ENCODE measurements at regions not wholly inside any gene's neighbourhood (a gene's known extent, or its start where the extent isn't known, plus 50 kb on each side); places are given as distances from the start of the nearest gene placed in this dataset.

DNA sequence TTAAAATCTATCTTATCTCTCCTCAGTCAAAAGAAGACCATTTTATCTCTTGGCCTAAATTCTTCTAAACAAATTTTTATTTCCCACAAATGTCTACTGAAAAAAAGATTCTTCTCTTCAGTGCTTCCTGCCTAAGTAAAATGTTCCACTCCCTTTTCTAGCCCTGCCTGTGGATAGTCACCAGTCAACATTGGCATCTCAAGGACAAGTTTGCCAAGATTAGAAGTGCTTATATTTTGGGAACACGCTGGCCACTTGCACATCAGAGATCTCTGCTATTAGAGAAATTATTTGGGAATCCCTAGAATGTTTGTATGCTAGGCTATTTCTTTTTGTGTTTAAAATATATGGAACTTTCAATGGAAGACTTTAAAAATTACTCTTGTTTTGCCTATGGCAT, 758.2 kb upstream of the CDH7 start:
- no peaks in the 10 kb centered on the region for H3K79me2 ChIP-seq (ENCODE audit: insufficient read depth, low read length)
- H3K27me3 ChIP-seq (ENCODE audit: low read length) = no peaks in the 10 kb centered on the region
- H3K9me3 ChIP-seq (ENCODE audit: insufficient read depth, low read length) = no peaks in the 10 kb centered on the region
- H3K4me2 ChIP-seq (ENCODE audit: low read depth, low read length, poor library complexity, severe bottlenecking) = no peak overlapping the region
- H3F3A ChIP-seq (ENCODE audit: insufficient read depth) = no peaks in the 10 kb centered on the region
- no peak overlapping the region for H3K4me3 ChIP-seq (ENCODE audit: insufficient read depth, low read length, poor library complexity, severe bottlenecking)
- H3K9ac ChIP-seq (ENCODE audit: low read length) = no peak overlapping the region
- no peaks in the 10 kb centered on the region for H3K36me3 ChIP-seq (ENCODE audit: low read length)
- no peak overlapping the region for H2AFZ ChIP-seq (ENCODE audit: low read depth, low read length, severe bottlenecking)
- TF ChIP-seq EZH2phosphoT487 (conservative IDR thresholded peaks at IDR 0.05; ENCODE audit: low read length) = no peak
- TF ChIP-seq CTCF (IDR thresholded peaks at IDR 0.05; ENCODE audit: insufficient read depth, low read length, poor library complexity, severe bottlenecking) = no peak
- H3K9me2 ChIP-seq (replicated peaks; ENCODE audit: insufficient read depth, low read length) = no peaks in the 10 kb centered on the region
- H3K27ac ChIP-seq (ENCODE audit: low read depth, low read length) = no peak overlapping the region
- H4K20me1 ChIP-seq (ENCODE audit: low read depth, low read length) = no peaks in the 10 kb centered on the region

DNA sequence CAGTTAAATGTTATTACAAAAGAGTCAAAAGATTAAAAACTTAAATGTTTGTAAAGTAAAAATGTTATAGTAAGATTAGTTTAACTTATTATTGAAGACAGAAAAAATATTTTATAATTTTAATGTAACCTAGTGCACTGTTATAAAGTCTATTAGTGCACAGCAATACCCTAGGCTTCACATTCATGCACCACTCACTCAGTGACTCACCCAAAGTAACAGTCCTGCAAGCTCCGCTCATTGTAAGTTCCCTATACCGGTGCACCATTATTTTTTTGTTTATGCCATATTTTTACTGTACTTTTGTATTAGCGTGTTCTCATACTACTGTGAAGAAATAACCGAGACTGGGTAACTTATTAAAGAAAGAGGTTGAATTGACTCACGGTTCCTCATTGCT, 759.7 kb upstream of the CDH7 start:
- TF ChIP-seq EZH2phosphoT487 (conservative IDR thresholded peaks at IDR 0.05; ENCODE audit: low read length) (no peak), CTCF (IDR thresholded peaks at IDR 0.05; ENCODE audit: insufficient read depth, low read length, poor library complexity, severe bottlenecking) (no peak)
- no peak overlapping the region for H3K4me3 ChIP-seq (ENCODE audit: insufficient read depth, low read length, poor library complexity, severe bottlenecking)
- H3K9me3 ChIP-seq (ENCODE audit: insufficient read depth, low read length) = no peaks in the 10 kb centered on the region
- no peaks in the 10 kb centered on the region for H3F3A ChIP-seq (ENCODE audit: insufficient read depth)
- no peaks in the 10 kb centered on the region for H3K79me2 ChIP-seq (ENCODE audit: insufficient read depth, low read length)
- H3K9me2 ChIP-seq (replicated peaks; ENCODE audit: insufficient read depth, low read length) = no peaks in the 10 kb centered on the region
- H2AFZ ChIP-seq (ENCODE audit: low read depth, low read length, severe bottlenecking) = no peak overlapping the region
- no peak overlapping the region for H3K9ac ChIP-seq (ENCODE audit: low read length)
- H3K4me2 ChIP-seq (ENCODE audit: low read depth, low read length, poor library complexity, severe bottlenecking) = no peak overlapping the region
- H3K27me3 ChIP-seq (ENCODE audit: low read length) = no peaks in the 10 kb centered on the region
- no peaks in the 10 kb centered on the region for H4K20me1 ChIP-seq (ENCODE audit: low read depth, low read length)
- H3K27ac ChIP-seq (ENCODE audit: low read depth, low read length) = no peak overlapping the region
- H3K36me3 ChIP-seq (ENCODE audit: low read length) = no peaks in the 10 kb centered on the region

DNA sequence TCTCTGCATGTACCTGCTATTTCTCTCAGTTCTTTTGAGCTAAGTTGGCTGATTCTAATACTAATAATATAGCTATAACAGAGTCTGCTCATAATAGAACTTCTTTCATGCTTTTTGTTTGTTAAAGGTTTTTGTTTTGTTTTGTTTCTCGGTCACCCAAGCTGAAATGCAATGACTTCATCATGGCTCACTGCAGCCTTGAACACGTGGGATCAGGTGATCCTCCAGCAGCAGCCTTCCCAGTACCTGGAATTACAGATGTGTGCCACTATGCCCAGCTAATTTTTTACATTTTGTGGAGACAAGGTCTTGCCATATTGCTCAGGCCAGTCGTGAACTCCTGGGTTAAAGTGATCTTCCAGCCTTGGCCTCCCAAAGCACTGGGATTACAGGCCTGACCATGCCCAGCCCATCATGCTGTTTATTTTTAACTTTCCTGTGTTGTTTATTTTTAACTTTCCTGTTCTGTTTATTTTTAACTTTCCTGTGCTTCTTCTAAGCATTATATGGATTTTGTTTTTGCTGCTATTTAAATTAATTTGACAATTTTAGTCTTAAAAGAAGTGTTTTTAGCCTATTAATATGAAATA, 763.8 kb upstream of the CDH7 start:
- no peaks in the 10 kb centered on the region for H3K36me3 ChIP-seq (ENCODE audit: low read length)
- H3K9me3 ChIP-seq (ENCODE audit: insufficient read depth, low read length) = no peaks in the 10 kb centered on the region
- H3F3A ChIP-seq (ENCODE audit: insufficient read depth) = no peaks in the 10 kb centered on the region
- H3K4me2 ChIP-seq (ENCODE audit: low read depth, low read length, poor library complexity, severe bottlenecking) = no peak overlapping the region
- H3K27ac ChIP-seq (ENCODE audit: low read depth, low read length) = no peak overlapping the region
- no peaks in the 10 kb centered on the region for H3K9me2 ChIP-seq (replicated peaks; ENCODE audit: insufficient read depth, low read length)
- no peaks in the 10 kb centered on the region for H4K20me1 ChIP-seq (ENCODE audit: low read depth, low read length)
- no peak overlapping the region for H3K4me3 ChIP-seq (ENCODE audit: insufficient read depth, low read length, poor library complexity, severe bottlenecking)
- no peaks in the 10 kb centered on the region for H3K27me3 ChIP-seq (ENCODE audit: low read length)
- H2AFZ ChIP-seq (ENCODE audit: low read depth, low read length, severe bottlenecking) = no peak overlapping the region
- no peaks in the 10 kb centered on the region for H3K79me2 ChIP-seq (ENCODE audit: insufficient read depth, low read length)
- no peak overlapping the region for H3K9ac ChIP-seq (ENCODE audit: low read length)
- no peak for TF ChIP-seq CTCF (IDR thresholded peaks at IDR 0.05; ENCODE audit: insufficient read depth, low read length, poor library complexity, severe bottlenecking)

All from SU-DHL-6 (cell line).